ENCODE measurements at regions not wholly inside any gene's neighbourhood (a gene's known extent, or its start where the extent isn't known, plus 50 kb on each side); places are given as distances from the start of the nearest gene placed in this dataset.
"Not testable (repeated sequence)": the region's sequence is repeated elsewhere in the genome, so short reads cannot be mapped to it uniquely, and the experiment has no call there.

DNA sequence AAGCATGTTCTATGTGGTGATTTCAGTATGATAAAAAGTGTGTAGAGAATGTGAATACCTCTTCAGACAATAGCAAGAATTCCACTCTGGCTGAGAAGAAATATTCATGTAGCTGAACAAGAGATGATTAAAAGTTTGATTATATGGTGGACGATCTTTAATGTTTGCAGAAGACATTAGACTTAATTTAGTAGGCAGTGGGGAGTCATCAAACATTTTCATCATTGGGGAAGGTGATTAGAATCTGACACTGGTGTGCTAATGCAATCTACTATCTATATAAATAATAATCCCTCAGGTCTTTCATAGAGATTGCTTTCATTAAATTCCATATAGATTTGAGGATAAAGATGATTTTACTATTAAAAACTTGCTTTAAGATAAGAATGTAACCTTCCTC is 761.0 kb downstream of the SOCS6 start:
- DNase-seq = no peak

DNA sequence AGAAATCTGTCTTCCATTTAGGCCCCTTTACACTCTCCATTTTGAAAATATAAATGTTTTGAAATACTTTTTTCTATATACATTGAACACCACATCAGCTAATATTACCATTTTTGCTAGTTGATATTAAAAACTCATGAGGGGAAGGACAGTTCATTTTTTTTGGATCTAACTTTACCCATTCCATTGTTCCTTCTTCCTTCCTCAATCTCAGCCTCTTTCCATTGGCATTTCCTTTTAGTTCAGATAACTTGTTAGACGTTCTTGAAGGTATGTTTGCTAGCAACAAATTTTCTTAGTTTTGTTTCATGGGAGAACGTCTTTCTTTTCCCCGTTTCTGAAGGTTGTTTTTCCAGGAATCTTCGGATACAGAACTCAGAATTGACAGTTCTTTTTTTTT is 759.0 kb downstream of the SOCS6 start:
- no peak for DNase-seq

- DNase-seq = no peak
These were observed 756.7 kb downstream of the SOCS6 start for GRCh38 chr18:71045331-71046065.

GRCh38 chr18:71040161-71040560 is 751.3 kb downstream of the SOCS6 start:
- DNase-seq = no peak

DNA sequence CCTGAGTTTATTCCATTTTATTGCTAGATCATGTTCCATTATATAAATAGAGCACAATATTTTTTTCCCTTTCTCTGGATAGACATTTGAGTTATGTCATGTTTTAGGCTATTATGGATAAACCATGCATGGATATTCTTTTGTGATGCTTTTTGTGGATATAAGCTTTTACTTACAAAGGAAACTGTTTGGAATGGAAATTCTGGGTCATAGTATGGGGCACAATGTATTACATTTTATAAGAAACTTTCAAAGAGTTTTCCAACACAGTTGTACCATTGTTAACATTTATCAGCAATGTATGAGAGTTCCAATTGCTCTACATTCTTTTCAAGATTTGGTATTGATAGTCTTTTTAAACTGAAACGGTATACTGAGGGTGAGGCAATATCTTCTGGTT is 749.4 kb downstream of the SOCS6 start:
- no peak for DNase-seq

GRCh38 chr18:71036783-71037182 is 747.9 kb downstream of the SOCS6 start:
- no peak for DNase-seq

DNA sequence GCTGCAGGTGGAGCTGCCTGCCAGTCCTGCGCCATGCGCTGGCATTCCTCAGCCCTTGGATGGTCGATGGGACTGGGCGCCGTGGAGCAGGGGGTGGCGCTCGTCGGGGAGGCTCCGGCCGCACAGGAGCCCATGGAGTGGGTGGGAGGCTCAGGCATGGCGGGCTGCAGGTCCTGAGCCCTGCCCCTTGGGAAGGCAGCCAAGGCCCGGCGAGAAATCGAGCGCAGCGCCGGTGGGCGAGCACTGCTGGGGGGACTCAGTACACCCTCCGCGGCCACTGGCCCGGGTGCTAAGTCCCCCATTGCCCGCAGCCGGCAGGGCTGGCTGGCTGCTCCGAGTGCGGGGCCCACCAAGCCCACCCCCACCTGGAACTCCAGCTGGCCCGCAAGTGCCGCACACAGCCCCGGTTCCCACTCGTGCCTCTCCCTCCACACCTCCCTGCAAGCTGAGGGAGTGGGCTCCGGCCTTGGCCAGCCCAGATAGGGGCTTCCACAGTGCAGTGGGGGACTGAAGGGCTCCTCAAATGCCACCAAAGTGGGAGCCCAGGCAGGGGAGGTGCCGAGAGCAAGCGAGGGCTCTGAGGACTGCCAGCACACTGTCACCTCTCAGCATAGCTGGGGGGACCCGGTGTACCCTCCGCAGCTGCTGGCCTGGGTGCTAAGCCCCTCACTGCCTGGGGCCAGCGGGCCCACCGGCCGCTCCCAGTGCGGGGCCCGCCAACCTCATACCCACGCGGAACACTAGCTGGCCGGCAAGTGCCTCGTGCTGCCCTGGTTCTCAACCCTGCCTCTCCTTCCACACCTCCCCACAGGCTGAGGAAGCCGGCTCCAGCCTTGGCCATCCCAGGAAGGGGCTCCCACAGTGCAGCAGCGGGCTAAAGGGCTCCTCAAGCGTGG is 742.7 kb downstream of the SOCS6 start:
- DNase-seq = not testable (repeated sequence)

DNA sequence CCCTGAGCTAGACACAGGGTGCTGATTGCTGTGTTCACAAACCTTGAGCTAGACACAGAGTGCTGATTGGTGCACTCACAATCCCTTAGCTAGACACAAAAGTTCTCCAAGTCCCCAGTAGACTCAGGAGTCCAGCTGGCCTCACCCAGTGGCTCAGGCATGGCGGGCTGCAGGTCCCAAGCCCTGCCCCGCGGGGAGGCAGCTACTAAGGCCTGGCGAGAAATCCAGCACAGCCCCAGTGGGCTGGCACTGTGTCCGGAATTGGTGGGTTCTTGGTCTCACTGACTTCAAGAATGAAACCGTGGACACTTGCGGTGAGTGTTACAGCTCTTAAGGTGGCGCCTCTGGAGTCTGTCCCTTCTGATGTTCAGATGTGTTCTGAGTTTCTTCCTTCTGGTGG is 741.2 kb downstream of the SOCS6 start:
- not testable (repeated sequence) for DNase-seq

- DNase-seq = no peak
These were observed 739.5 kb downstream of the SOCS6 start for GRCh38 chr18:71028285-71028762.

DNA sequence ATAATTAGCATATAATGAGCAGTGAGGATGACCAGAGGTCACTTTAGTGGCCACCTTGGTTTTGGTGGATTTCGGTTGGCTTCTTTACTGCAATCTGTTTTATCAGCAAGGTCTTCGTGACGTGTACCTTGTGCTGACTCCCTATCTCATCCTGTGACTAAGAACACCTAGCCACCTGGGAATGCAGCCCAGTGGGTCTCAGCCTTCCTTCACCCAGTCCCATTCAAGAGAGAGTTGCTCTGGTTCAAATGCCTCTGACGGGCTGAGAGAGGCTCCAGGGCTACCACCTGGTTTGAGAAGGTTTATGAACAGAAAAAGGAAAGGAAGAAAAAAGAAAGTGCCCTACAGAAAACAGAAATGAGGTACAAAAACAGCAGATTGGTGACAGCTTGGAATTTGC is 738.7 kb downstream of the SOCS6 start:
- DNase-seq = no peak

DNA sequence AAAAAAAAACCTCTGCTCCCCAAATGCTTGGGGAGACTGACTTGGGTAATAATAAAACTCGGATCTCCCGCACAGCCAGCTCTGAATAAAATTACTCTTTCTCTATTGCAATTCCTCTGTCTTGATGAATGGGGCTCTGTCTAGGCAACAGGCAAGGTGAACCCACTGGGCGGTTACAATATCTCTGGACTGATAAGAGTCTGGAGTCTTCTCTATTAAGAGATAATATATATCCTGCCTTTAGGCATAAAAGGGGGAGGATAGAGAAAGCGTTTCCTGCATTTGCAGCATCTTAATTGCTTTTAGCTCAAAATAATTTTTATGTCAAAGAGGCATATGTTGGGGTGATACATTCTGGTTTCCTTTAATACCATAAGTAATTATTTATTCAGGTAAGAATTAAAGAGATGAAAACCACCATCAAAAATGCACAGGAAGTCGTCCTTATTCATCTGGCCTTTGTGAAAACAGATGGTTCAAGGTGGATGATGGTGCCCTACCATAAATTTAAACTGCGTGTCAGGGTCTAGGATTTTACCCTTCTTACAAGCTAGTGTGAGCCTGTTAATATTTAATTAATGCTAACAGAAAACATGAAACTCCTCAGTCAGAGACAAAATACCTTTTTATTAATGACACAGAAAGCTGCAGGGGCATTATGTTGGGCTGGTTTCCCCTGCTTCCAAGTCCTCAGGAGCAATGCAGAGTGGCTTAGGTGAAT is 736.8 kb downstream of the SOCS6 start:
- no peak for DNase-seq

DNA sequence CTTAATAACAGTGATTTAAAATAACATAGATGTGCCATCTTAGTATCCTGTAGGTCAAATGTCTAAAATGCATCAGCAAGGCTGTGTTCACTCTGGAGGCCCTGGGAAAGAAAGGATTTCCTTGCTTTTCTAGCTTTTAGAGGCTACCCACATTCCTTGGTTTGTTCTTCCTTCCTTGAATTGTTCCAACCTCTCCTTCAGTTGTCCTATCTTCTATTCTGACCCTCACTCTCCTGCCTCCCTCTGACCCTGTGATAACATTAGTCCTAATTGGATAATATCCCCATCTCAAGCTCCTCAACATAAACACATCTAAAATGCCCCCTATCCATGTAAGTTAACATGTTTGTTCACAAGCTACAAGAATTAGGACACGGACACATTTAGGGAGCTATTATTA is 733.5 kb downstream of the SOCS6 start:
- DNase-seq = no peak

GRCh38 chr18:71021030-71021362 is 732.2 kb downstream of the SOCS6 start:
- no peak for DNase-seq

DNA sequence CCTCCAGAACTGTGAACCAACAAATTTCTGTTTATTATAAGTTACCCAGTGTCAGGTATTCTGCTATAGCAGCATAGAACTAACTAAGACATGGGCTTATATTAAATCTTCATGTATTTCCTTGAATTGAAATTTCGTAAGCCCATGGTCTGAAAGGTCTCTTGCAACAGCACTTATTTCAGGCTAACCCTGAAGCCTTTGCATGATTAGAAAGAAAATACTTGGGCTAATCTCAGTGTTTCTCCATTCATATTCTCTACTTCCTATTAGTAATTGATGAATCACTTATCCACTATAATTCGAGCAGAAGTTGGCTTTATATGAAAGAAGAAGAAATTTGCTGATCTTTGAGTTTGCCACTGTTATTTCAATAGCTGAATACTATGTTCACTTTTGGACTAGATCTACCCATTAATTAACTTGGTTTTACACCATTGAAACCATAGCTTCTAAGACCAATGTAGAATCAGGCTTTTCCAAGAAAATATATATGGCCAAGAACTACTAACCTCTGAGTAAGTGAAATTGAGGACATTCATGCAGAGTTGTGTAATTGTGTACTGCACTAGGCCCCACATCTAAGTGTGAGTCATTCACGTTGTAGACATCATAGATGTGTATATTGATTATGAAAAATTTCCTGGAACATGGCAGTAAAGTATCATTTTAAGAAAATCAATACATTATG is 731.6 kb downstream of the SOCS6 start:
- DNase-seq = no peak

- no peak for DNase-seq
These were observed 730.0 kb downstream of the SOCS6 start for GRCh38 chr18:71018816-71019215.

- DNase-seq = no peak
These were observed 723.9 kb downstream of the SOCS6 start for GRCh38 chr18:71012789-71013188.

DNA sequence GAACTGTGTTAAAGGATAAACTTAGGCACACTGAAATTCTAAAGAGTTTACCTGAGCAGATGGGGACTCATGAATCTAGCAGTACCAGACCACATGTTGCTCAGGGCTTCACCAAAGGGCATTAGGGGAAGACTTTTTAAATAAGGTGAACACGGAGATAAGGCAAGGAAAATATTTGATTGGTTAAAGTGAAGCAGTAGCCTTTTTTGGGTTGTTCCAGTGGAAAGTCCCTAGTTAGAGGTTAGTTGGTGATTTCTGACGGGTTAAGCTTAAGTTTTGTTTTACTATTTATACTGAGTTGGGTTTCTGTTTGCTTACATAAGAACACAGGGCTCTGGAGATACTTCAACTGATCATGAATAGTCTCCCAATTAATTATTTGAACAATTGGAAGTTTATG is 722.5 kb downstream of the SOCS6 start:
- DNase-seq = no peak

- no peak for DNase-seq
These were observed 719.4 kb downstream of the SOCS6 start for GRCh38 chr18:71008257-71008656.

DNA sequence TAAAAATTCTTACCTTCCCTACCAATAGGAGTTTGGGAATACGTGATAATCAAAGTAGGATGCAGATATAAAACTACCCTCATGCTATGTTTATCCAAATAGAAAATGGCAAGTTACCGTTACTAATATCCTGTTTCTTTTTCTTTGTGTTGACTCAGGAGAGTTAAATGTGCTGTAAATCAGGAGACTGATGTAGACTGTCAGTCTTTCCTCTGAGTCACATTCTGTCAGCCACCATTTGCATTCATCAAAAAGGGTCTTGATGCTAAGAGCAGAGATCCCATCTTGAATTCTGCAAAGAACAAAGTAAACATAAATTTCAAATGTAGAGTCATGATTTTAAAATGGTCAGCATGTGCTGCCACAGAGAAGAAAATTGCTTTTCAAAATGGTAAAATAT is 712.8 kb downstream of the SOCS6 start:
- no peak for DNase-seq

GRCh38 chr18:70998490-70998889 is 709.6 kb downstream of the SOCS6 start:
- no peak for DNase-seq

DNA sequence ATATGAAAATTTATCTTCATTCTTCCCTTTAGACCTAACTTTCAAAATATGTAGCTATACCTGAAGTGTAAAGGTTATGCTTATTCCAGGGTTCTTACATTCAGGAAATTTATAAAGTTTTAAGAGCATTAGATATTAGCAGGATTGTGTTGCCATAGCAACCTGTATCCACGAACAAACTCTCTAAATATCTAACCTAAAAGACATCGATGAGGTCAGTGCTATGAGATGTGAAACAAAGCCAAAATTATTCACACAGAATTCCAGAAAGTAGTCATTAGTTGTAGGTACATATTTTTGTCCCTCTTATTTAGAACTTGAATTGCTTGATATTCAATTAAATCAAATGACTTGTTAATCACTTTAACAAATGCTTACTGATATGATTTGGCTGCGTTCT is 705.3 kb downstream of the SOCS6 start:
- no peak for DNase-seq

DNA sequence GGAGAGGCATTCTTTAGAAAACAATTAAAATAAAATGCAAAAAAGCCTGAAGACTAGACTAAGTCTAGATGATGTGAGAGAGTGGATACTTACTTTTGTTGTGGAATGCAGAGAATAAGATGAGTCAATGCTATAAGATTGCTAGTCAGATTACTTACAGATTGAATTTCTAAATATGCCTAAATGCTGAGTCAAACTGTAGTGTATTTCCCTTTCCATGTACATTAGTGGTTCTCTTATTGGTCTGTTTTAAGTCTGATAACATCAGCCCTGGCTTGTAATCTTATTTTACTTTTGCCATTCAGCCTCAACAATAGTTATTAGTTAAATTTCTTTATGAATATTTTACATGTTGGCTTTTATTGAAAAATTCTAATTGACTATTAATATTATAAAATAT is 702.7 kb downstream of the SOCS6 start:
- DNase-seq = no peak

Data from left kidney (tissue), 1 donor.